ENCODE measurements at regions not wholly inside any gene's neighbourhood (a gene's known extent, or its start where the extent isn't known, plus 50 kb on each side); places are given as distances from the start of the nearest gene placed in this dataset.

DNA sequence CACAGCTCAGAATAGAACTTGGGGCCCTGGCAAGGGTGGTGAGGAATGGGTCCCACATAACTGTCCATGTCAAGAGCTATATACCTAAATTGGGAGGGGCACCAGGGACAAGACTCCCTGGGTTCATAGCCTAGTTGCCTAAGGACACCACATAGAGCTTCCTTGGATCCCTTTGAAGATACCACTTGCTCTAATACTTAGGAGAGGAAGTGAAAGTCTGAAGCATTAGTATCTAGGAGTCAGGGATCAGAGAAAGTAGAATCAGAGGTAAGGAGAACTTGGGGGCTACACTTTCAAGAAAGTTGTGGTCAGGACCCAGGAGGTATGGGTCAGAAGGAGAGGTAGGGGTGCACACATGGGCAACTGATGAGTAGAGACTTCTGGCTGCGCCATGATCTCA lies 318.2 kb upstream of the SLC39A10 start:
- Histone ChIP-seq H3K27ac (ENCODE audit: low read depth in 2 of 2, low read length in 1 of 2) (no peak overlapping the region), H4K20me1 (ENCODE audit: insufficient read depth) (no peaks in the 10 kb centered on the region), H3K9me3 (no peaks in the 10 kb centered on the region), H3K9me2 (no peaks in the 10 kb centered on the region), H3K36me3 (replicated peaks in 1 of 2; ENCODE audit: control insufficient read depth in 1 of 2, insufficient read depth in 2 of 2, low read length in 1 of 2) (no peaks in the 10 kb centered on the region), H3K4me1 (ENCODE audit: control insufficient read depth in 1 of 2, insufficient read depth in 2 of 2, low read depth in 1 of 2, low read length in 1 of 2) (no peaks in the 10 kb centered on the region; a peak in 1 of 4 replicates), H3K27me3 (ENCODE audit: insufficient read depth) (no peaks in the 10 kb centered on the region), H2AFZ (ENCODE audit: low read depth) (no peak overlapping the region), H3K79me2 (ENCODE audit: insufficient read depth) (no peaks in the 10 kb centered on the region), H3K9ac (no peak overlapping the region), H3F3A (replicated peaks; ENCODE audit: insufficient read depth) (no peaks in the 10 kb centered on the region), H3K4me3 (ENCODE audit: low read depth in 2 of 2, low read length in 1 of 2) (no peak overlapping the region), H3K4me2 (no peak overlapping the region)
- TF ChIP-seq RCOR1 (IDR thresholded peaks at IDR 0.05; ENCODE audit: low read length), result no peak
- no peak for TF ChIP-seq MXI1 (IDR thresholded peaks at IDR 0.05; ENCODE audit: low read depth, low read length)
- TF ChIP-seq NRF1 (IDR thresholded peaks at IDR 0.05; ENCODE audit: low read depth, low read length), result no peak
- no peak for TF ChIP-seq NFIC (IDR thresholded peaks at IDR 0.05; ENCODE audit: borderline replicate concordance)
- no peak for TF ChIP-seq GATA2 (CRISPR knock-in tag; IDR thresholded peaks at IDR 0.05)
- no peak for TF ChIP-seq EZH2phosphoT487 (IDR thresholded peaks at IDR 0.05; ENCODE audit: borderline replicate concordance, low read depth)
- TF ChIP-seq TEAD4 (IDR thresholded peaks at IDR 0.05; ENCODE audit: borderline replicate concordance, insufficient read depth), result no peak
- TF ChIP-seq, protein P1, sequence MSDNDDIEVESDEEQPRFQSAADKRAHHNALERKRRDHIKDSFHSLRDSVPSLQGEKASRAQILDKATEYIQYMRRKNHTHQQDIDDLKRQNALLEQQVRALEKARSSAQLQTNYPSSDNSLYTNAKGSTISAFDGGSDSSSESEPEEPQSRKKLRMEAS (IDR thresholded peaks at IDR 0.05; ENCODE audit: low read depth), result no peak
- TF ChIP-seq RXRA (IDR thresholded peaks at IDR 0.05; ENCODE audit: borderline replicate concordance, low read depth), result no peak
- no peak for TF ChIP-seq EP300 (IDR thresholded peaks at IDR 0.05; ENCODE audit: borderline replicate concordance in 1 of 2, low read depth in 1 of 2, low read length in 1 of 2)
- TF ChIP-seq, protein P2, sequence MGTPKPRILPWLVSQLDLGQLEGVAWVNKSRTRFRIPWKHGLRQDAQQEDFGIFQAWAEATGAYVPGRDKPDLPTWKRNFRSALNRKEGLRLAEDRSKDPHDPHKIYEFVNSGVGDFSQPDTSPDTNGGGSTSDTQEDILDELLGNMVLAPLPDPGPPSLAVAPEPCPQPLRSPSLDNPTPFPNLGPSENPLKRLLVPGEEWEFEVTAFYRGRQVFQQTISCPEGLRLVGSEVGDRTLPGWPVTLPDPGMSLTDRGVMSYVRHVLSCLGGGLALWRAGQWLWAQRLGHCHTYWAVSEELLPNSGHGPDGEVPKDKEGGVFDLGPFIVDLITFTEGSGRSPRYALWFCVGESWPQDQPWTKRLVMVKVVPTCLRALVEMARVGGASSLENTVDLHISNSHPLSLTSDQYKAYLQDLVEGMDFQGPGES (IDR thresholded peaks at IDR 0.05; ENCODE audit: low read depth, low read length), result no peak
- no peak for TF ChIP-seq FOSL2 (IDR thresholded peaks at IDR 0.05; ENCODE audit: borderline replicate concordance, low read depth)
- no peak for TF ChIP-seq FOXJ3 (CRISPR knock-in tag; IDR thresholded peaks at IDR 0.05)
- TF ChIP-seq, protein P3, sequence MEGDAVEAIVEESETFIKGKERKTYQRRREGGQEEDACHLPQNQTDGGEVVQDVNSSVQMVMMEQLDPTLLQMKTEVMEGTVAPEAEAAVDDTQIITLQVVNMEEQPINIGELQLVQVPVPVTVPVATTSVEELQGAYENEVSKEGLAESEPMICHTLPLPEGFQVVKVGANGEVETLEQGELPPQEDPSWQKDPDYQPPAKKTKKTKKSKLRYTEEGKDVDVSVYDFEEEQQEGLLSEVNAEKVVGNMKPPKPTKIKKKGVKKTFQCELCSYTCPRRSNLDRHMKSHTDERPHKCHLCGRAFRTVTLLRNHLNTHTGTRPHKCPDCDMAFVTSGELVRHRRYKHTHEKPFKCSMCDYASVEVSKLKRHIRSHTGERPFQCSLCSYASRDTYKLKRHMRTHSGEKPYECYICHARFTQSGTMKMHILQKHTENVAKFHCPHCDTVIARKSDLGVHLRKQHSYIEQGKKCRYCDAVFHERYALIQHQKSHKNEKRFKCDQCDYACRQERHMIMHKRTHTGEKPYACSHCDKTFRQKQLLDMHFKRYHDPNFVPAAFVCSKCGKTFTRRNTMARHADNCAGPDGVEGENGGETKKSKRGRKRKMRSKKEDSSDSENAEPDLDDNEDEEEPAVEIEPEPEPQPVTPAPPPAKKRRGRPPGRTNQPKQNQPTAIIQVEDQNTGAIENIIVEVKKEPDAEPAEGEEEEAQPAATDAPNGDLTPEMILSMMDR (IDR thresholded peaks at IDR 0.05), result no peak
- TF ChIP-seq, protein P4, sequence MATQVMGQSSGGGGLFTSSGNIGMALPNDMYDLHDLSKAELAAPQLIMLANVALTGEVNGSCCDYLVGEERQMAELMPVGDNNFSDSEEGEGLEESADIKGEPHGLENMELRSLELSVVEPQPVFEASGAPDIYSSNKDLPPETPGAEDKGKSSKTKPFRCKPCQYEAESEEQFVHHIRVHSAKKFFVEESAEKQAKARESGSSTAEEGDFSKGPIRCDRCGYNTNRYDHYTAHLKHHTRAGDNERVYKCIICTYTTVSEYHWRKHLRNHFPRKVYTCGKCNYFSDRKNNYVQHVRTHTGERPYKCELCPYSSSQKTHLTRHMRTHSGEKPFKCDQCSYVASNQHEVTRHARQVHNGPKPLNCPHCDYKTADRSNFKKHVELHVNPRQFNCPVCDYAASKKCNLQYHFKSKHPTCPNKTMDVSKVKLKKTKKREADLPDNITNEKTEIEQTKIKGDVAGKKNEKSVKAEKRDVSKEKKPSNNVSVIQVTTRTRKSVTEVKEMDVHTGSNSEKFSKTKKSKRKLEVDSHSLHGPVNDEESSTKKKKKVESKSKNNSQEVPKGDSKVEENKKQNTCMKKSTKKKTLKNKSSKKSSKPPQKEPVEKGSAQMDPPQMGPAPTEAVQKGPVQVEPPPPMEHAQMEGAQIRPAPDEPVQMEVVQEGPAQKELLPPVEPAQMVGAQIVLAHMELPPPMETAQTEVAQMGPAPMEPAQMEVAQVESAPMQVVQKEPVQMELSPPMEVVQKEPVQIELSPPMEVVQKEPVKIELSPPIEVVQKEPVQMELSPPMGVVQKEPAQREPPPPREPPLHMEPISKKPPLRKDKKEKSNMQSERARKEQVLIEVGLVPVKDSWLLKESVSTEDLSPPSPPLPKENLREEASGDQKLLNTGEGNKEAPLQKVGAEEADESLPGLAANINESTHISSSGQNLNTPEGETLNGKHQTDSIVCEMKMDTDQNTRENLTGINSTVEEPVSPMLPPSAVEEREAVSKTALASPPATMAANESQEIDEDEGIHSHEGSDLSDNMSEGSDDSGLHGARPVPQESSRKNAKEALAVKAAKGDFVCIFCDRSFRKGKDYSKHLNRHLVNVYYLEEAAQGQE (IDR thresholded peaks at IDR 0.05; ENCODE audit: low read depth, low read length), result no peak
- no peak for TF ChIP-seq ELF1 (IDR thresholded peaks at IDR 0.05)
- DNase-seq, result no peak
- ChIA-PET CTCF (interaction anchor here (1.5 kb wide), 1 partner anchor 321 kb away, joined by 3 read pairs; no protein-coding TSS in a partner anchor), POLR2A (no interaction called here)
- 89% methylated on average over 1 of the region's 1 CpG for WGBS (ENCODE audit: low lambda C conversion rate)
